VCaP (cell line): ENCODE measurements at regions not wholly inside any gene's neighbourhood (a gene's known extent, or its start where the extent isn't known, plus 50 kb on each side); places are given as distances from the start of the nearest gene placed in this dataset.
"Not testable (repeated sequence)": the region's sequence is repeated elsewhere in the genome, so short reads cannot be mapped to it uniquely, and the experiment has no call there.

ENCODE experiments used
- H3K27ac ChIP-seq: fragments of 450-650 bp; 2 replicates; pipeline ENCODE4 v1.5.1; 2017
- CTCF ChIP-seq: fragments of 450-650 bp; conservative IDR thresholded peaks from 2 replicates; pipeline ENCODE4 v1.5.1; 2017; ENCODE audit warnings: mild to moderate bottlenecking, moderate library complexity

DNA sequence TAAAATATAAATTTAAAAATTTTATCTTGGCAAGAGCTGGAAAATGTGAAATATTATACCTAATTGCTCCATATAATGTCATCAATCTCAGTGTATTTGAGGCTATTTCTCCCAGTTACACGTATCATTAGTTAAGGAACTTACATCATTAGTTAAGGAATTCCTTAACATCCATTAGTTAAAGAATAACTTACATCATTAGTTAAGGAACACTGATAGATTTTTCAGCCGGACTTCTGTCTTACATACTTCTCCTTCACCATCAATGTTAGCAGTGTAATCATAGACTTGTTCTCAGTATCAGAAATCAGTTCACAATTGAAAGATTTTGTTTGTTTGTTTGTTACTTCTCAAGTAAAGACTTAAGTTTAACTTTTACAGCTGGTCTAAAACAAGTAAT lies 524.4 kb upstream of the CHD1 start:
- TF ChIP-seq CTCF: no peak
- H3K27ac ChIP-seq: no peak overlapping the region

GRCh38 chr5:99449786-99450185 lies 521.0 kb upstream of the CHD1 start:
- no peak overlapping the region for H3K27ac ChIP-seq
- TF ChIP-seq CTCF: no peak

GRCh38 chr5:99445805-99446204 lies 517.0 kb upstream of the CHD1 start:
- H3K27ac ChIP-seq: 0 out of 2 replicates have a peak overlapping the region, but pooled peaks have one; percentile 3
- TF ChIP-seq CTCF: no peak

- TF ChIP-seq CTCF: no peak
- H3K27ac ChIP-seq: no peak overlapping the region
Observed at GRCh38 chr5:99441235-99441634, 512.4 kb upstream of the CHD1 start.

GRCh38 chr5:99438619-99439018 lies 509.8 kb upstream of the CHD1 start:
- H3K27ac ChIP-seq: no peak overlapping the region
- no peak for TF ChIP-seq CTCF

DNA sequence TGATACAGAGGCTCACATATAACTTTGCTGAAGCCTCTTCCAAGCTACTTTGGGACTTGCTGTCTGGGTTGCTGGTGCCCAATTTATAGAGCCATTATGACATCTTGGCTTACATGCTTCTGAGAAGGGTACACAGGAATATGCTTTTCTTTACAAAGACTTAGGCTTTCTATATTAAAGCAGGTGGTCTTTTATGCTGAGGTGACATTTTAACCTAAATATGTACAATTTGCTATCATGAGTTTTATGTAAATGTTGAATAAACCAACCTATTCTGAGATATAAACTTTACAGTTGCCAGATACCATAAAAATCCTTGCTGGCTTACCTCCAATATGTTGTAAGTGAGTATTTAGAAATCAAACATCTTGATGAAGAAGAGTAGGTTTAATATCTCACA lies 509.2 kb upstream of the CHD1 start:
- TF ChIP-seq CTCF: no peak
- H3K27ac ChIP-seq: no peak overlapping the region

DNA sequence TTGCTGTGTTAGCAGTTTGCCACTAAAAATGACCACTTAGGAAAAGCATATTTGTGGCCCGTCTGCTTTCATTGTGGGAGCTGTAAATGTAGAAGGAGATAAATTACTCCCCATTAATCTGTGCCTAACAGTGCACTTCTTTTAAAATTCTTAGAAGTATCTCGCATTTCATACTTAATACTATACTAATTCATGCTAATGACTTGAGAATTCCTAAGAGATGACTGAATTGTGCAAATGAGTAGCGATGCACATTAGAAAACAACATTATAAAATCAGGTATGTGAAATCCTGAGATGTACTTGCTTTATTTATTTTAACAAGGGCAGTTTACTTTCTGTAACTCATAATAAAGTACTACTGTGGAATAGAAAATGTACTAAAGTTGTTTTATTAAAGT lies 494.6 kb upstream of the CHD1 start:
- not testable (repeated sequence) for H3K27ac ChIP-seq

- H3K27ac ChIP-seq: not testable (repeated sequence)
Observed at GRCh38 chr5:99418640-99419039, 489.8 kb upstream of the CHD1 start.

GRCh38 chr5:99410386-99410785 lies 481.6 kb upstream of the CHD1 start:
- H3K27ac ChIP-seq: not testable (repeated sequence)

DNA sequence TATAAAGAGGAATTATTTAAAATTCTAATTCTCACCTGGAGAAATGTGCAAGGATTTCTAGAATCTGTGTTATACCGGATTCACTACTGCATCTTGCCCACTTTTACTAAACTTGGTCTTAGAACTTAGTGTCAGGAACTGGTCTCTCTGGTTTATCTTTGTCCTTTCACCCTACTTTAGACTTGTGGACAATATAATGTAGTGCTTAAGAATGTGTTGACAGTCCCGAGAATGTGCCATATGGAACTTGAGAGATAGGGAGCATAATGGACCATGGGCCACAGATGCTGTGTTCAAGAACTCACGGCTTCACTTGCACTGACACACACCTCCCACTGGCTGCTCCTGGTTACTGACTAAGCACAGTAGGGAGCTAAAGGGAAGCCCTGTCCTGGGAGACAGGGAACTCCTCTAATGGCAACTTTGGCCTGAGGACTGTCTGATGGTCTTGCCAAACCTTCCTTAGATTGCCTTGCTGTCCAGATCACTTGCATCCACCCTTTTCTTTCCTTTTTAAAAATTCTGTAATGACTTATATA lies 476.0 kb upstream of the CHD1 start:
- not testable (repeated sequence) for H3K27ac ChIP-seq

- not testable (repeated sequence) for H3K27ac ChIP-seq
Observed at GRCh38 chr5:99400571-99400970, 471.8 kb upstream of the CHD1 start.
